ENCODE measurements at regions not wholly inside any gene's neighbourhood (a gene's known extent, or its start where the extent isn't known, plus 50 kb on each side); places are given as distances from the start of the nearest gene placed in this dataset.

GRCh38 chr5:28390341-28390740 lies 1352.0 kb upstream of the CDH9 start:
- TF ChIP-seq CTCF (IDR thresholded peaks at IDR 0.05) (no peak), ZFX (IDR thresholded peaks at IDR 0.05; ENCODE audit: borderline replicate concordance) (no peak)
